ENCODE measurements at regions not wholly inside any gene's neighbourhood (a gene's known extent, or its start where the extent isn't known, plus 50 kb on each side); places are given as distances from the start of the nearest gene placed in this dataset.
A peak's percentile ranks its signal among the peaks of the same experiment; 100 is the strongest.

DNA sequence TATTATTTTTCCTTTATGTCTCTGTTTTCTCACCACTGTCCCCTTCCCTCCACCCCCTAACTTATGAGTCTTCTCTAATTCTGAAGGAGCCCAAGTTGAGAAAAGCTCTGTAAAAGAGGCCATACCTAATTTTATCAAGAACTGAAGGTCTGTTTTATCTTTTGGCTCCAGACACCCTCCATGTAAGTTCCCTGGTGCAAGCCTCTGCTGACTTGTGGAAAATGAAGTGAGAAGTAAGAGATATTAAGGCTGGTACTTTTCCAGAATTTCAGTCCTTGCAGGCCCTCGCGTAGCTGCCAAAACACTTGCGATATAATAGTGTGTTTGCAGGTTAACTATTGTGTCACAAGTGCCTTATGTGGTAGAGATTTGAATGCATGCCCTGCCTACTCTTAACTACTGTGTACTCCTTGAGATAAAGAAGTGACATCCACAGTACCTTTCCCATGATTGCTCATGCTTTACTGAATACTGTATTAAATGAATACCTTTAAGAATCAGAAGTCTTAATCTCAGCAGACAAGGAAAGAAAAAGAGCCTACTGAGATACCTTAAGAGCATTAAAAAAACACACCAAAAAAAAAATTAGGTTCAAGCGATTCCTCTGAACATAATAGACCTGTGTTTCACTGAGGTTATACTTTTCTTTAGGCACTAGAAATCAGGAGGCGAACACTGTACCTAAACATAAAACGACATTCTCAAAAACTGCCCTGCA lies 143.6 kb upstream of the ZNF184 start:
- WGBS (ENCODE audit: low lambda C conversion rate): 51% methylated on average over 6 of the region's 6 CpGs
- H3K4me1 ChIP-seq (ENCODE audit: insufficient read depth, low read length): peaks cover 21% of the 10 kb centered on the region
- DNase-seq (ENCODE audit: low spot score) (no peak), ATAC-seq (no peak), FAIRE-seq (no peak)
- no peak overlapping the region for H2AFZ ChIP-seq (ENCODE audit: low read length)
- peak overlapping the region; percentile 93 for H3K4me2 ChIP-seq (ENCODE audit: low read depth, low read length)
- no TSS peak for BruUV-seq (replicated peaks)
- POLR2A ChIA-PET: no interaction called here
- no peaks in the 10 kb centered on the region for H3K27me3 ChIP-seq (ENCODE audit: control insufficient read depth in 1 of 2, insufficient read depth in 2 of 2, low read length in 2 of 2)
- peak overlapping the region; percentile 11; the same call in 1 of the 2 replicates for H3K9ac ChIP-seq (ENCODE audit: insufficient read depth, low read depth, low read length)
- no peaks in the 10 kb centered on the region for H4K20me1 ChIP-seq (ENCODE audit: insufficient read depth, low read length)
- peak overlapping the region in 2 of 3 experiments; percentile 62 to 64; a peak in 2 of 6 replicates for H3K4me3 ChIP-seq (replicated peaks in 1 of 3; ENCODE audit: insufficient read depth in 1 of 3, low read depth in 2 of 3, low read length in 3 of 3)
- TF ChIP-seq ZNF569 (CRISPR knock-in tag; IDR thresholded peaks at IDR 0.05; ENCODE audit: borderline replicate concordance): no peak
- TF ChIP-seq, protein P1, sequence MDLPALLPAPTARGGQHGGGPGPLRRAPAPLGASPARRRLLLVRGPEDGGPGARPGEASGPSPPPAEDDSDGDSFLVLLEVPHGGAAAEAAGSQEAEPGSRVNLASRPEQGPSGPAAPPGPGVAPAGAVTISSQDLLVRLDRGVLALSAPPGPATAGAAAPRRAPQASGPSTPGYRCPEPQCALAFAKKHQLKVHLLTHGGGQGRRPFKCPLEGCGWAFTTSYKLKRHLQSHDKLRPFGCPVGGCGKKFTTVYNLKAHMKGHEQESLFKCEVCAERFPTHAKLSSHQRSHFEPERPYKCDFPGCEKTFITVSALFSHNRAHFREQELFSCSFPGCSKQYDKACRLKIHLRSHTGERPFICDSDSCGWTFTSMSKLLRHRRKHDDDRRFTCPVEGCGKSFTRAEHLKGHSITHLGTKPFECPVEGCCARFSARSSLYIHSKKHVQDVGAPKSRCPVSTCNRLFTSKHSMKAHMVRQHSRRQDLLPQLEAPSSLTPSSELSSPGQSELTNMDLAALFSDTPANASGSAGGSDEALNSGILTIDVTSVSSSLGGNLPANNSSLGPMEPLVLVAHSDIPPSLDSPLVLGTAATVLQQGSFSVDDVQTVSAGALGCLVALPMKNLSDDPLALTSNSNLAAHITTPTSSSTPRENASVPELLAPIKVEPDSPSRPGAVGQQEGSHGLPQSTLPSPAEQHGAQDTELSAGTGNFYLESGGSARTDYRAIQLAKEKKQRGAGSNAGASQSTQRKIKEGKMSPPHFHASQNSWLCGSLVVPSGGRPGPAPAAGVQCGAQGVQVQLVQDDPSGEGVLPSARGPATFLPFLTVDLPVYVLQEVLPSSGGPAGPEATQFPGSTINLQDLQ (CRISPR knock-in tag; IDR thresholded peaks at IDR 0.05): no peak
- TF ChIP-seq ZMYM4 (CRISPR knock-in tag; IDR thresholded peaks at IDR 0.05): no peak
- TF ChIP-seq MXD4 (CRISPR knock-in tag; IDR thresholded peaks at IDR 0.05): no peak
- no peak for TF ChIP-seq KLF9 (CRISPR knock-in tag; IDR thresholded peaks at IDR 0.05; ENCODE audit: low read depth)
- TF ChIP-seq HOXA9 (CRISPR knock-in tag; IDR thresholded peaks at IDR 0.05; ENCODE audit: borderline replicate concordance): no peak
- TF ChIP-seq, protein P2, sequence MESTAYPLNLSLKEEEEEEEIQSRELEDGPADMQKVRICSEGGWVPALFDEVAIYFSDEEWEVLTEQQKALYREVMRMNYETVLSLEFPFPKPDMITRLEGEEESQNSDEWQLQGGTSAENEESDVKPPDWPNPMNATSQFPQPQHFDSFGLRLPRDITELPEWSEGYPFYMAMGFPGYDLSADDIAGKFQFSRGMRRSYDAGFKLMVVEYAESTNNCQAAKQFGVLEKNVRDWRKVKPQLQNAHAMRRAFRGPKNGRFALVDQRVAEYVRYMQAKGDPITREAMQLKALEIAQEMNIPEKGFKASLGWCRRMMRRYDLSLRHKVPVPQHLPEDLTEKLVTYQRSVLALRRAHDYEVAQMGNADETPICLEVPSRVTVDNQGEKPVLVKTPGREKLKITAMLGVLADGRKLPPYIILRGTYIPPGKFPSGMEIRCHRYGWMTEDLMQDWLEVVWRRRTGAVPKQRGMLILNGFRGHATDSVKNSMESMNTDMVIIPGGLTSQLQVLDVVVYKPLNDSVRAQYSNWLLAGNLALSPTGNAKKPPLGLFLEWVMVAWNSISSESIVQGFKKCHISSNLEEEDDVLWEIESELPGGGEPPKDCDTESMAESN (CRISPR knock-in tag; conservative IDR thresholded peaks at IDR 0.05): no peak
- no peak for TF ChIP-seq RAD21 (CRISPR knock-in tag; IDR thresholded peaks at IDR 0.05)
- no peaks in the 10 kb centered on the region for H3K36me3 ChIP-seq (replicated peaks in 1 of 2; ENCODE audit: control insufficient read depth in 1 of 2, insufficient read depth in 2 of 2, low read length in 2 of 2)
- no peak overlapping the region for H3K27ac ChIP-seq (ENCODE audit: extremely low read length, insufficient read depth, low read length)
- in situ Hi-C loops (cut with HindIII; ENCODE audit: extremely low pct_ligation_motif_present, low pct_unique_long_range_greater_than_20kb): loop anchor here (25.0 kb wide), 1 partner anchor 104 kb away; no protein-coding TSS in a partner anchor
- intact Hi-C loops (cut with micrococcal nuclease; ENCODE audit: unreplicated experiment): no loop called here
- H3K9me3 ChIP-seq (ENCODE audit: low read length): no peaks in the 10 kb centered on the region
- CTCF ChIA-PET (ENCODE audit: low intra/inter-chr PET ratio, low total read pairs): no interaction called here
- no peaks in the 10 kb centered on the region for H3K79me2 ChIP-seq (ENCODE audit: insufficient read depth, low read length)

Data from HepG2 (cell line).